ENCODE measurements at regions not wholly inside any gene's neighbourhood (a gene's known extent, or its start where the extent isn't known, plus 50 kb on each side); places are given as distances from the start of the nearest gene placed in this dataset.

DNA sequence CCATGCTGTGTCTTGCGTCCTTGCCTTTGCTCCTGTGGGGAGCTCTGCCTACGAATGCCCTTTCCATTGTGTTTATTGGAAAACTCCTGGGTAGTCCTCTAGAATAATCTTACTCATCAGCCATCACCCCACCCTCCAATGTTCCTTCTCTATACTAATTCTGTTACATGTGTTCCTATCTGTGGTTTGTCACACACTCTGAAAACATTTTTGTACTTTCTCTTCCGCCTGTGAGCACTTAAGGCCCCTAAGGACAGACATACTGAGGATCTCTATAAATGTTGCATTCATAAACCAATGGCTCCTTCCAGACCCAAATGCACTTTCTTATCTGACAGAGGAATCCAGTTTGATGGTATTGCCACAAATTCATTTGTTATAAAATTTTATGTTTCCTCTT, 53.9 kb upstream of the MON1B start:
- no peak for DNase-seq (ENCODE audit: low read depth)
- TF ChIP-seq, protein P1, sequence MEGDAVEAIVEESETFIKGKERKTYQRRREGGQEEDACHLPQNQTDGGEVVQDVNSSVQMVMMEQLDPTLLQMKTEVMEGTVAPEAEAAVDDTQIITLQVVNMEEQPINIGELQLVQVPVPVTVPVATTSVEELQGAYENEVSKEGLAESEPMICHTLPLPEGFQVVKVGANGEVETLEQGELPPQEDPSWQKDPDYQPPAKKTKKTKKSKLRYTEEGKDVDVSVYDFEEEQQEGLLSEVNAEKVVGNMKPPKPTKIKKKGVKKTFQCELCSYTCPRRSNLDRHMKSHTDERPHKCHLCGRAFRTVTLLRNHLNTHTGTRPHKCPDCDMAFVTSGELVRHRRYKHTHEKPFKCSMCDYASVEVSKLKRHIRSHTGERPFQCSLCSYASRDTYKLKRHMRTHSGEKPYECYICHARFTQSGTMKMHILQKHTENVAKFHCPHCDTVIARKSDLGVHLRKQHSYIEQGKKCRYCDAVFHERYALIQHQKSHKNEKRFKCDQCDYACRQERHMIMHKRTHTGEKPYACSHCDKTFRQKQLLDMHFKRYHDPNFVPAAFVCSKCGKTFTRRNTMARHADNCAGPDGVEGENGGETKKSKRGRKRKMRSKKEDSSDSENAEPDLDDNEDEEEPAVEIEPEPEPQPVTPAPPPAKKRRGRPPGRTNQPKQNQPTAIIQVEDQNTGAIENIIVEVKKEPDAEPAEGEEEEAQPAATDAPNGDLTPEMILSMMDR (conservative IDR thresholded peaks at IDR 0.05; ENCODE audit: low read length) = no peak
- H3K4me3 ChIP-seq (ENCODE audit: low read length) = no peak overlapping the region
